Thoracic aorta (tissue), 2 donors: ENCODE measurements at regions not wholly inside any gene's neighbourhood (a gene's known extent, or its start where the extent isn't known, plus 50 kb on each side); places are given as distances from the start of the nearest gene placed in this dataset.

Source experiments
- ATAC-seq: fragments of 150-250 bp; one replicate; pipeline ENCODE4 v1.8.0; 2017; ENCODE audit warnings: low read depth; ENCODE audit not compliant: insufficient number of reproducible peaks, low FRiP score
- DNase-seq: peaks from one replicate; pipeline ENCODE4 v3.0.0-alpha.2; 2020; ENCODE audit warnings: low spot score
- H3K27ac ChIP-seq, 2 donors: fragments of 200-600 bp; sonication (generic); 1 replicate in 1 of 2; 2 replicates in 1 of 2; pipeline ENCODE4 v1.5.1; 2016; ENCODE audit warnings: mild to moderate bottlenecking in 2 of 2, moderate library complexity in 2 of 2
- H3K27me3 ChIP-seq: fragments of 200-600 bp; sonication (generic); replicated peaks from 2 replicates; pipeline ENCODE4 v1.6.0; 2016; ENCODE audit warnings: mild to moderate bottlenecking; ENCODE audit not compliant: insufficient read depth
- H3K36me3 ChIP-seq: fragments of 200-600 bp; sonication (generic); one replicate; pipeline ENCODE4 v1.5.1; 2016
- H3K4me1 ChIP-seq, 2 donors: fragments of 200-600 bp; sonication (generic); 1 replicate in 1 of 2; 2 replicates in 1 of 2; pipeline versions ENCODE4 v1.5.1 to v1.6.0; 2016; ENCODE audit warnings: low read depth in 2 of 2, mild to moderate bottlenecking in 1 of 2; ENCODE audit not compliant: control insufficient read depth in 1 of 2
- H3K4me3 ChIP-seq: fragments of 200-600 bp; sonication (generic); 2 replicates; pipeline ENCODE4 v1.5.1; 2016; ENCODE audit warnings: mild to moderate bottlenecking
- H3K9me3 ChIP-seq: fragments of 200-600 bp; sonication (generic); 2 replicates; pipeline ENCODE4 v1.5.1; 2016
- CTCF ChIP-seq: fragments of 200-600 bp; sonication (generic); IDR thresholded peaks from one replicate; pipeline ENCODE4 v1.5.1; 2019; ENCODE audit warnings: antibody characterized with exemption

DNA sequence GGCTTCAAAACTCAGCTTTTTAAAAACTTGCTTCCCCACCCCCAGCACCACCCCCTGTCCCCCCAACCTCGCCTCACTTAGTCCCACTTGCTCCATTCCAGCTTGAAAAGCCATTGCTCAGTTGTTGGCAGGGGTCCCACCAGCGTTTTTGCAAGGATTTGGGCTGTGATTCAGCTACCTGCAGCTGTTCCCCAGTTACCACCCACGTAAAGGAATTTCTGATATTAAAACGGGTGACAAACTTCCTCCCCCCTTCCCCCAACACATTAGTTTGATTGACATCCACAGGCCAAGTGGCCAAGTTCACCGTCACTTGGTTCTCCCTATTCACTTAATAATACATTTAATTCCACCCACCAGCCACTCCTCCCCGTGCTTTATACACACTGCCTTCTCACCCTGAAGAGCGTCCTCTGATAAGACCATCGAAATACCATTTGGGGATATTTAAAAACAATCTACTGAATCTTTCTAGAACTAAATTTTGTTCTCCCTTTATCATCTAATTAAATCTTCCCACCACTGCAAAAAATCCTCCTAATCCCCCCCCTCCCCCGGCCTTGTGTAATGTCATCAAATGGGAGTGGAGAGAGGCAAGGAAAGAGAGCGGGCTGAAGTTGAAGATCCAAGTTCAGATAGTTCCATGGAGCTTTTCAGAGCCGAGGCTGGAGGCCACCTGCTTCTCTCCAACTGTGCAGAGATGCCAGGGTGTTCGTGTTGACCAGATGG is 55.1 kb downstream of the SOX9 start:
- Histone ChIP-seq H3K4me1 (no peaks in the 10 kb centered on the region), H3K4me3 (no peak overlapping the region), H3K27ac (no peak overlapping the region), H3K27me3 (no peaks in the 10 kb centered on the region), H3K36me3 (no peaks in the 10 kb centered on the region), H3K9me3 (no peaks in the 10 kb centered on the region)
- TF ChIP-seq CTCF = no peak
- DNase-seq (no peak), ATAC-seq (no peak)

DNA sequence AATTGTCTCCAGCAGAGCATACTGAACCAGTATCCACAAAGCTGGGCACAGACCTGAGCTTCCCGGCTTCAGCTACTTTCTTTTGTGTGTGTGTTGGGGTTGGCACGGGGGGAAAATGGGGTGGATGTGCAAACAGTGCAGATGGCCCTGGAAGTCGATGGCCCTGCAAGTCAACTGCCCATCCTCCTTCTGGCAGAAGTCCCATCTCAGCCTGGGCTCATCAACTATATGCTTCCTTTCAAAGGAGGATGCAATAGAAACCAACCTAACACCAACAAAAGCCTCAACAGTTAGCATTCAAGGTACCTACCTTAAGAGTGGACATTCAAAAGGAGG is 55.7 kb downstream of the SOX9 start:
- DNase-seq = no peak
- Histone ChIP-seq H3K27ac (no peak overlapping the region), H3K27me3 (no peaks in the 10 kb centered on the region), H3K4me1 (no peaks in the 10 kb centered on the region), H3K4me3 (no peak overlapping the region), H3K9me3 (no peaks in the 10 kb centered on the region), H3K36me3 (no peaks in the 10 kb centered on the region)
- TF ChIP-seq CTCF = no peak
- no peak for ATAC-seq

DNA sequence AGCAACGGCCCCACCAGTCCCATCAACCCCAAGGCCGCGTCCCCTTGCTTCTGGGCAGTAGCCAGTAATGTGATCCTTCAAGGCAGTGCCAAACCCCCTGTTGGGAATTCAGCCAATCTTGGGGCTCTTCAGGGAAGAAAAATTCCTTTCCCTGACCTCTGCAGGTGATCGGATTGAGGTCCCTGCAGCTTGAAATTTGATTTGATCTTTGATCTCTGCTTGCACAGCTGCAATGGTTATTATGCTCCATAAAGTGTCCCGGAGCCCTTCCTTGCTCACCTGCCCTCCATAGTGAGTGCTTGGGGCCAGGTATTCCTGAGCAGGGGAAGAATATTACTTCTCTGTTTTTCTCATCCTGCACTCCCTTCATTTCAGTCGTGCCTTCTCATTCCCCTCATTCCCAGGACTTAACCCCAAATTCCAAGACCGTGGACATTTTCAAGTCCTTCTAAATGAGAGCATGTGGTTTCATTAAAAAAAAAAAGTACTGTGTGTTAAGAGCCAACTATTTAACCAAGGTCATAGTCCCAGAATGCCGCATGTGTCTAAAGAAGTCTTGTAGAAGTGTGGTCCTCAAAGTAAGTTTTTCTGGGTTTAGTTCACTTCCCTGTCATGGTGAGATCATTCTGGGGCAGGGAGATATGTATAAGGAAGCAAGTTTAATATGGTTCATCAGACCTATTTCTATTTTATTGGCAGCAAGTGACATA is 56.3 kb downstream of the SOX9 start:
- no peak for TF ChIP-seq CTCF
- Histone ChIP-seq H3K27ac (no peak overlapping the region), H3K4me3 (no peak overlapping the region), H3K4me1 (no peaks in the 10 kb centered on the region), H3K9me3 (no peaks in the 10 kb centered on the region), H3K36me3 (no peaks in the 10 kb centered on the region), H3K27me3 (no peaks in the 10 kb centered on the region)
- ATAC-seq (no peak), DNase-seq (no peak)

GRCh38 chr17:72177738-72178137 is 56.9 kb downstream of the SOX9 start:
- DNase-seq (no peak), ATAC-seq (no peak)
- H3K4me3 ChIP-seq = no peak overlapping the region
- no peaks in the 10 kb centered on the region for H3K27me3 ChIP-seq
- H3K27ac ChIP-seq = no peak overlapping the region
- no peak for TF ChIP-seq CTCF
- H3K4me1 ChIP-seq = no peaks in the 10 kb centered on the region
- H3K9me3 ChIP-seq = no peaks in the 10 kb centered on the region
- no peaks in the 10 kb centered on the region for H3K36me3 ChIP-seq

- TF ChIP-seq CTCF = no peak
- no peaks in the 10 kb centered on the region for H3K4me1 ChIP-seq
- H3K4me3 ChIP-seq = no peak overlapping the region
- ATAC-seq (no peak), DNase-seq (no peak)
- H3K27ac ChIP-seq = no peak overlapping the region
- no peaks in the 10 kb centered on the region for H3K9me3 ChIP-seq
- H3K27me3 ChIP-seq = no peaks in the 10 kb centered on the region
- H3K36me3 ChIP-seq = no peaks in the 10 kb centered on the region
Measured at GRCh38 chr17:72182371-72182873, 61.6 kb downstream of the SOX9 start.
